Uterus (tissue), 3 donors: ENCODE measurements at regions not wholly inside any gene's neighbourhood (a gene's known extent, or its start where the extent isn't known, plus 50 kb on each side); places are given as distances from the start of the nearest gene placed in this dataset.
"Not testable (repeated sequence)": the region's sequence is repeated elsewhere in the genome, so short reads cannot be mapped to it uniquely, and the experiment has no call there.

Source experiments
- DNase-seq, 2 donors: peaks; one replicate each; pipeline ENCODE4 v3.0.0-alpha.2; 2019 to 2020
- H3K27ac ChIP-seq, 2 donors: fragments of 200-600 bp; sonication (generic); 1 replicate in 1 of 2; 2 replicates in 1 of 2; pipeline ENCODE4 v1.5.1; 2016 to 2018
- H3K27me3 ChIP-seq, 2 donors: fragments of 200-600 bp; sonication (generic); one replicate each; pipeline ENCODE4 v1.5.1; 2018 to 2019; ENCODE audit warnings: control low read depth in 1 of 2
- H3K36me3 ChIP-seq, 2 donors: fragments of 200-600 bp; sonication (generic); one replicate each; pipeline ENCODE4 v1.5.1; 2019; ENCODE audit warnings: control low read depth in 1 of 2
- H3K4me1 ChIP-seq, 2 donors: fragments of 200-600 bp; sonication (generic); one replicate each; pipeline ENCODE4 v1.5.1; 2018 to 2019; ENCODE audit warnings: control low read depth in 1 of 2
- H3K4me3 ChIP-seq, 2 donors: fragments of 200-600 bp; sonication (generic); 1 replicate in 1 of 2; 2 replicates in 1 of 2; pipeline ENCODE4 v1.5.1; 2018 to 2019; ENCODE audit warnings: mild to moderate bottlenecking in 1 of 2
- H3K9me3 ChIP-seq, 2 donors: fragments of 200-600 bp; sonication (generic); one replicate each; pipeline ENCODE4 v1.5.1; 2019; ENCODE audit warnings: control low read depth in 1 of 2
- POLR2A ChIP-seq, 2 donors: fragments of 450-650 bp; IDR thresholded peaks; one replicate each; pipeline ENCODE4 v1.6.1; 2016; ENCODE audit warnings: antibody characterized with exemption in 2 of 2, mild to moderate bottlenecking in 1 of 2, moderate library complexity in 1 of 2
- intact Hi-C: fragments of 100-400 bp; cut with DNase I; formaldehyde crosslinking; loops from one replicate; pipeline ENCODE4 v1.15.1; 2023; ENCODE audit warnings: low total_unique reads
- TF ChIP-seq, protein P1 (sequence below), 4 experiments: fragments of 200-600 bp in 2 of 4; fragments of 450-650 bp in 2 of 4; sonication (generic) in 2 of 4; IDR thresholded peaks; one replicate each; pipeline ENCODE4 v1.5.1; 2016 to 2019; ENCODE audit warnings: antibody characterized with exemption in 4 of 4, mild to moderate bottlenecking in 2 of 4, moderate library complexity in 1 of 4
- donor health status: DM: yes; HTN: yes; CAD: no.

DNA sequence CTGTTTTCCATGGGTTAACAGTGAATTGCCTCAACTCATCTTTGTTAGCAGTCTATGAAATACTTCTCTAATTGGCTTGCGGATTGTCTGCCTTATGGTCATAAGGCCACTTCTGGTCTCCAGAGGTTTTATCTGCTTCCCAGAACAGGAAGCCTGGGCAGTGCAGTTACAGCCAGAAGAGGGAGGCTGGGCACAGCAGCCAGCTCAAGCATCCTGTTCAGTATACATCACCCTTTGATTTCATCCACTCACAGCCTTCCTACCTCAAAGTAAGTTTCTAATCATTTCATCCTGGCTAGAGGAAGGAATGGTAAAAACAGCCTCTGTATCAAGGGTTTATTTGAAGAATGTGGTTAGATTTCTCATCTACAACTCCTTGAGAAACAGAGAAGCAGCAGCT, 311.5 kb upstream of the DEPDC1 start:
- Histone ChIP-seq H3K4me3 (no peak overlapping the region), H3K4me1 (no peaks in the 10 kb centered on the region), H3K27ac (no peak overlapping the region), H3K9me3 (no peaks in the 10 kb centered on the region), H3K27me3 (no peaks in the 10 kb centered on the region), H3K36me3 (no peaks in the 10 kb centered on the region)
- no peak for DNase-seq
- intact Hi-C loops, result no loop called here
- TF ChIP-seq, protein P1, sequence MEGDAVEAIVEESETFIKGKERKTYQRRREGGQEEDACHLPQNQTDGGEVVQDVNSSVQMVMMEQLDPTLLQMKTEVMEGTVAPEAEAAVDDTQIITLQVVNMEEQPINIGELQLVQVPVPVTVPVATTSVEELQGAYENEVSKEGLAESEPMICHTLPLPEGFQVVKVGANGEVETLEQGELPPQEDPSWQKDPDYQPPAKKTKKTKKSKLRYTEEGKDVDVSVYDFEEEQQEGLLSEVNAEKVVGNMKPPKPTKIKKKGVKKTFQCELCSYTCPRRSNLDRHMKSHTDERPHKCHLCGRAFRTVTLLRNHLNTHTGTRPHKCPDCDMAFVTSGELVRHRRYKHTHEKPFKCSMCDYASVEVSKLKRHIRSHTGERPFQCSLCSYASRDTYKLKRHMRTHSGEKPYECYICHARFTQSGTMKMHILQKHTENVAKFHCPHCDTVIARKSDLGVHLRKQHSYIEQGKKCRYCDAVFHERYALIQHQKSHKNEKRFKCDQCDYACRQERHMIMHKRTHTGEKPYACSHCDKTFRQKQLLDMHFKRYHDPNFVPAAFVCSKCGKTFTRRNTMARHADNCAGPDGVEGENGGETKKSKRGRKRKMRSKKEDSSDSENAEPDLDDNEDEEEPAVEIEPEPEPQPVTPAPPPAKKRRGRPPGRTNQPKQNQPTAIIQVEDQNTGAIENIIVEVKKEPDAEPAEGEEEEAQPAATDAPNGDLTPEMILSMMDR (IDR thresholded peaks at IDR 0.05), result no peak
- TF ChIP-seq POLR2A (IDR thresholded peaks at IDR 0.05), result no peak

DNA sequence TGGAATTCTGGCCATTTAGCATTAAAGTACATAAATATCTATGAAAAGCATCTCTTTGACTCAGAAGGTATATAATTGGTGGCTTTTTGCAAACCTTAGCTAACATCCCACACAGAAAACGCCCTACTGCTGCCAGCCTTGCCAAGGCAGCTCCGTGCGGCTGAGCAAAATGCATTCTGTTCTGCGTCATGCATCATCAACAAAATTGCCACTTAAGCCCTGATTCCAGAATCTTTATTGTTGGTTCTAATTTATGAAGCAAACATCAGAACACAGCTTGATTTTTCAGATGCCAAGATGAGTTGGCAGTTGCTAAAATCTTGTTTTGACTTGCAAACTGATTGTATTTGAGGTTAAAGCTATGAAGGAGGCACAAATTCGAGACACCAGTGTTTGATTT, 314.9 kb upstream of the DEPDC1 start:
- Histone ChIP-seq H3K4me1 (no peaks in the 10 kb centered on the region), H3K27ac (no peak overlapping the region), H3K27me3 (no peaks in the 10 kb centered on the region), H3K4me3 (no peak overlapping the region), H3K36me3 (no peaks in the 10 kb centered on the region), H3K9me3 (no peaks in the 10 kb centered on the region)
- TF ChIP-seq POLR2A (IDR thresholded peaks at IDR 0.05), result no peak
- TF ChIP-seq, protein P1 (IDR thresholded peaks at IDR 0.05), result no peak
- no peak for DNase-seq
- intact Hi-C loops, result no loop called here

DNA sequence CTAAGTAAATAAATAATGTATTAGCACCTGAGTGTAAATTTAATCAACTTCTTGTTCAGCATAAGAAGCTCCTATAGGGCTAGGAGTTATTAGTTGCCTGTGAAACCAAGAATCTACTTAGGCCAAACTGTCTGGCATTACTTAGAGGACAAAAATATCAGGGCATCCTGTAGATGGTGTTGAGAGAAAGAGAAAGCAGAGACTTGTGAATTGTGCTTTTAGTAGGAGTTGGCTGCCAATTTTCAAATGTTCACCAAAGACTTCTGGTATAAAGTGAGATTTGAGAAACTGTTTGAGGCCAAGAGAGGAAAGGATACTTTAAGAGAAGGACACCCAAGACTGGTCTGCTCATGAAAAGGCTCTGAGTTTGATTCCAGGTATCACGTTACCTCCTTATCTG, 315.5 kb upstream of the DEPDC1 start:
- H3K4me3 ChIP-seq, result no peak overlapping the region
- intact Hi-C loops, result no loop called here
- no peak for DNase-seq
- no peak overlapping the region for H3K27ac ChIP-seq
- no peaks in the 10 kb centered on the region for H3K4me1 ChIP-seq
- no peaks in the 10 kb centered on the region for H3K9me3 ChIP-seq
- H3K36me3 ChIP-seq, result no peaks in the 10 kb centered on the region
- TF ChIP-seq POLR2A (IDR thresholded peaks at IDR 0.05), result no peak
- TF ChIP-seq, protein P1 (IDR thresholded peaks at IDR 0.05), result no peak
- no peaks in the 10 kb centered on the region for H3K27me3 ChIP-seq

DNA sequence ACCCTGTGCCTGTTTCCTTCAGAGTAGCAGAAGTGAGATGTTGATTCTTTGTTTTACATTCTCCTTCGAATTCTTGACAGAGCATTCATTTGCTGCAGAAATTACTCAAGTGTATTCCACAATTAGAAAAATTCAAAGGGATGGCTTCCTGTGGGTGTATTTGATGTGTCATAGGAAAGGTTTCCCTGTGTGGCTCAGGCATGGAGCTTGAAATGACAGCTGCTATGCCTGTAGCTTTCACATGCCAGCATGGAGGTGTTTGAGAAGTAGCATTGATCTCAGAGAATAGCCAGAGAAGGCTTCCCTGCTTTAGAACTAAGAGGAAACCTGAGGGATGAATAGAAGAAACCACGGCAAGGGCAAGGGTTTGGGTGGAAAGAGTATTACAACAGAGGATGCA, 317.2 kb upstream of the DEPDC1 start:
- no peaks in the 10 kb centered on the region for H3K36me3 ChIP-seq
- intact Hi-C loops, result no loop called here
- no peak for DNase-seq
- H3K4me1 ChIP-seq, result no peaks in the 10 kb centered on the region
- H3K27ac ChIP-seq, result no peak overlapping the region
- TF ChIP-seq, protein P1 (IDR thresholded peaks at IDR 0.05), result no peak
- no peak for TF ChIP-seq POLR2A (IDR thresholded peaks at IDR 0.05)
- no peaks in the 10 kb centered on the region for H3K27me3 ChIP-seq
- H3K4me3 ChIP-seq, result no peak overlapping the region
- no peaks in the 10 kb centered on the region for H3K9me3 ChIP-seq

DNA sequence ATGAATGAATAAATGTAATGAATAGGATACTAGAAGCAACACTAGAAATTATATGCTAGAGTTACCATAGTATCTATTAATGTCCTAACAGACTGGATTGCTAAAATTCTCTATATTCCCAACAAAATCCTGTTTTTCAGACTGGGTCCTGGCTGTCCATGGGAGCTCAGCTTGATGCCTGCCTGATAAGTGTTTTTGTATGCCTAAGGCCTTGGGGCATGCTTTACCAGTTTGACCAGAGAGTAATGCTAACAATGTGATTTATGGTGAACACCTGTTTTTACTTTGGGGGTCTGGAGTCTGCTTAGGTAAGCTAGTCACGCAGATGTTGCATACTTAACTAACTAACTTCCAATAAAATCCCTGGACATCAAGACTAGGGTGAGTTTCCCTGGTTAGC, 318.8 kb upstream of the DEPDC1 start:
- TF ChIP-seq, protein P1 (IDR thresholded peaks at IDR 0.05), result no peak
- no peak for TF ChIP-seq POLR2A (IDR thresholded peaks at IDR 0.05)
- Histone ChIP-seq H3K4me3 (no peak overlapping the region), H3K27me3 (no peaks in the 10 kb centered on the region), H3K36me3 (no peaks in the 10 kb centered on the region), H3K9me3 (no peaks in the 10 kb centered on the region), H3K27ac (no peak overlapping the region), H3K4me1 (no peaks in the 10 kb centered on the region)
- DNase-seq, result no peak
- intact Hi-C loops, result no loop called here

DNA sequence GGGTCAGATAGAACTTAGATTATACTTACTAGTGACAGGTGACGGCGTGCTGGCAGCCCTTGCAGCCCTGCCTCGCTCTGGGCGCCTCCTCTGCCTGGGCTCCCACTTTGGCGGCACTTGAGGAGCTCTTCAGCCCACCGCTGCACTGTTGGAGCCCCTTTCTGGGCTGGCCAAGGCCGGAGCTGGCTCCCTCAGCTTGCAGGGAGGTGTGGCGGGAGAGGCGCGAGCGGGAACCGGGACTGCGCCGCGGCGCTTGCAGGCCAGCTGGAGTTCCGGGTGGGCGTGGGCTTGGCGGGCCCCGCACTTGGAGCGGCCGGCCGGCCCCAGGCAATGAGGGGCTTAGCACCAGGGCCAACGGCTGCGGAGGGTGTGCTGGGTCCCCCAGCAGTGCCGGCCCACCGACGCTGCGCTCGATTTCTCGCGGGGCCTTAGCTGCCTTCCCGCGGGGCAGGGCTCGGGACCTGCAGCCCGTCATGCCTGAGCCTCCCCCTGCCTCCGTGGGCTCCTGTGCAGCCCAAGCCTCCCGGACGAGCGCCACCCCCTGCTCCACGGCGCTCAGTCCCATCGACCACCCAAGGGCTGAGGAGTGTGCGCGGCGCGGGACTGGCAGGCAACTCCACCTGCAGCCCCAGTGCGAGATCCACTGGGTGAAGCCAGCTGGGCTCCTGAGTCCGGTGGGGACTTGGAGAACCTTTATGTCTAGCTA, 320.8 kb upstream of the DEPDC1 start:
- H3K27me3 ChIP-seq, H3K4me3 ChIP-seq, intact Hi-C loops, H3K4me1 ChIP-seq, H3K9me3 ChIP-seq, H3K36me3 ChIP-seq, DNase-seq, H3K27ac ChIP-seq: not testable (repeated sequence)
